ENCODE measurements at regions not wholly inside any gene's neighbourhood (a gene's known extent, or its start where the extent isn't known, plus 50 kb on each side); places are given as distances from the start of the nearest gene placed in this dataset.

- intact Hi-C loops (cut with DNase I): no loop called here
- Histone ChIP-seq H3K36me3 (no peaks in the 10 kb centered on the region), H3K27me3 (no peaks in the 10 kb centered on the region), H3K9me3 (no peaks in the 10 kb centered on the region), H3K4me1 (no peaks in the 10 kb centered on the region), H3K4me3 (no peak overlapping the region), H3K27ac (no peak overlapping the region)
- TF ChIP-seq POLR2A (IDR thresholded peaks at IDR 0.05) (no peak), CTCF (IDR thresholded peaks at IDR 0.05) (no peak)
- DNase-seq (no peak), ATAC-seq (no peak)
- WGBS (ENCODE audit: insufficient coverage, low coverage, low lambda C conversion rate, missing lambda C conversion rate): 94% methylated on average over 14 of the region's 19 CpGs
These were observed 55.2 kb upstream of the PSD2 start for GRCh38 chr5:139740138-139740991.

- Histone ChIP-seq H3K27ac (no peak overlapping the region), H3K4me1 (peaks cover 0 to 2% (median under 1%) of the 10 kb centered on the region in 4 donors), H3K36me3 (no peaks in the 10 kb centered on the region), H3K4me3 (no peak overlapping the region), H3K9me3 (no peaks in the 10 kb centered on the region), H3K27me3 (no peaks in the 10 kb centered on the region)
- no peak for ATAC-seq
- intact Hi-C loops (cut with DNase I): no loop called here
- 60% methylated on average over 1 of the region's 6 CpGs for WGBS (ENCODE audit: insufficient coverage, low coverage, low lambda C conversion rate, missing lambda C conversion rate)
- no peak for DNase-seq
- no peak for TF ChIP-seq CTCF (IDR thresholded peaks at IDR 0.05)
- no peak for TF ChIP-seq POLR2A (IDR thresholded peaks at IDR 0.05)
These were observed 54.5 kb upstream of the PSD2 start for GRCh38 chr5:139740992-139741672.

- ATAC-seq: no peak
- Histone ChIP-seq H3K9me3 (no peaks in the 10 kb centered on the region), H3K4me3 (no peak overlapping the region), H3K27ac (no peak overlapping the region), H3K36me3 (no peaks in the 10 kb centered on the region), H3K4me1 (peaks cover 0 to 9% (median 4%) of the 10 kb centered on the region in 4 donors), H3K27me3 (no peaks in the 10 kb centered on the region)
- TF ChIP-seq CTCF (IDR thresholded peaks at IDR 0.05): no peak
- TF ChIP-seq POLR2A (IDR thresholded peaks at IDR 0.05): no peak
- WGBS (ENCODE audit: insufficient coverage, low coverage, low lambda C conversion rate, missing lambda C conversion rate): 83% methylated on average over 1 of the region's 3 CpGs
- no peak for DNase-seq
- intact Hi-C loops (cut with DNase I): no loop called here
These were observed 53.8 kb upstream of the PSD2 start for GRCh38 chr5:139741823-139742172.

GRCh38 chr5:139742173-139742903 lies 53.3 kb upstream of the PSD2 start:
- ATAC-seq (no peak), DNase-seq (no peak)
- Histone ChIP-seq H3K27ac (no peak overlapping the region), H3K9me3 (no peaks in the 10 kb centered on the region), H3K4me3 (no peak overlapping the region), H3K27me3 (no peaks in the 10 kb centered on the region), H3K4me1 (peaks cover 0 to 14% (median 6%) of the 10 kb centered on the region in 4 donors), H3K36me3 (no peaks in the 10 kb centered on the region)
- no peak for TF ChIP-seq POLR2A (IDR thresholded peaks at IDR 0.05)
- no peak for TF ChIP-seq CTCF (IDR thresholded peaks at IDR 0.05)
- intact Hi-C loops (cut with DNase I): no loop called here
- 84% methylated on average over 7 of the region's 14 CpGs for WGBS (ENCODE audit: insufficient coverage, low coverage, low lambda C conversion rate, missing lambda C conversion rate)

Data from right lobe of liver (tissue), 6 donors.